Stomach (tissue), 8 donors: ENCODE measurements at regions not wholly inside any gene's neighbourhood (a gene's known extent, or its start where the extent isn't known, plus 50 kb on each side); places are given as distances from the start of the nearest gene placed in this dataset.

ENCODE experiments used
- DNase-seq, 2 donors: peaks; one replicate each; pipeline versions ENCODE4 v3.0.0 to v3.0.0-alpha.2; 2013 to 2019
- H3K27ac ChIP-seq, 5 donors: fragments of 200-600 bp in 4 of 5; sonication (generic) in 4 of 5; one replicate each; pipeline ENCODE4 v1.5.1; 2013 to 2019; ENCODE audit warnings: mild to moderate bottlenecking in 1 of 5, moderate library complexity in 1 of 5
- H3K27me3 ChIP-seq, 3 donors: fragments of 200-600 bp; sonication (generic); one replicate each; pipeline ENCODE4 v1.5.1; 2017 to 2019; ENCODE audit warnings: mixed run types in 1 of 3
- H3K36me3 ChIP-seq, 4 donors: fragments of 200-600 bp; sonication (generic); 1 replicate in 3 of 4; 2 replicates in 1 of 4; pipeline ENCODE4 v1.5.1; 2016 to 2019
- H3K4me1 ChIP-seq, 4 donors: fragments of 200-600 bp; sonication (generic); one replicate each; pipeline ENCODE4 v1.5.1; 2016 to 2019
- H3K4me3 ChIP-seq, 4 donors: fragments of 200-600 bp; sonication (generic) in 3 of 4; one replicate each; pipeline ENCODE4 v1.5.1; 2016 to 2019; ENCODE audit warnings: mild to moderate bottlenecking in 1 of 4
- H3K9me3 ChIP-seq, 4 donors: fragments of 200-600 bp; sonication (generic); one replicate each; pipeline ENCODE4 v1.5.1; 2016 to 2019
- EP300 ChIP-seq: sonication (generic); formaldehyde crosslinking; IDR thresholded peaks from one replicate; pipeline ENCODE4 v1.6.1; 2017; ENCODE audit warnings: antibody characterized with exemption
- POLR2A ChIP-seq, 4 donors: fragments of 450-650 bp; IDR thresholded peaks; one replicate each; pipeline ENCODE4 v1.6.1; 2016; ENCODE audit warnings: antibody characterized with exemption in 4 of 4, control low read depth in 2 of 4, mild to moderate bottlenecking in 1 of 4, moderate library complexity in 1 of 4
- POLR2AphosphoS5 ChIP-seq, 3 donors: sonication (generic); formaldehyde crosslinking; IDR thresholded peaks; one replicate each; pipeline ENCODE4 v1.6.1; 2016; ENCODE audit warnings: antibody characterized with exemption in 3 of 3
- WGBS, 5 donors: extraction: QIAGEN DNeasy Blood & Tissue Kit in 3 of 5; methylation state at CpG; one replicate each; pipeline versions ENCODE4 v1.1.5 to v1.1.7; 2013 to 2018; 5-methylcytosine and 5-hydroxymethylcytosine counted together
- intact Hi-C: fragments of 100-400 bp; cut with DNase I; formaldehyde crosslinking; loops from one replicate; pipeline ENCODE4 v1.15.1; 2023; ENCODE audit warnings: low total_unique reads
- TF ChIP-seq, protein P1 (sequence below), 7 experiments: fragments of 450-650 bp in 4 of 7; fragments of 200-600 bp in 3 of 7; sonication (generic) in 3 of 7; IDR thresholded peaks; one replicate each; pipeline ENCODE4 v1.5.1; 2016 to 2019; ENCODE audit warnings: antibody characterized with exemption in 7 of 7, control low read depth in 2 of 7, mild to moderate bottlenecking in 1 of 7
- donor health status: healthy with polysubstance abuse.
- donor health status: Bipolar disorder and iron deficiency.
- donor health status: healthy.

DNA sequence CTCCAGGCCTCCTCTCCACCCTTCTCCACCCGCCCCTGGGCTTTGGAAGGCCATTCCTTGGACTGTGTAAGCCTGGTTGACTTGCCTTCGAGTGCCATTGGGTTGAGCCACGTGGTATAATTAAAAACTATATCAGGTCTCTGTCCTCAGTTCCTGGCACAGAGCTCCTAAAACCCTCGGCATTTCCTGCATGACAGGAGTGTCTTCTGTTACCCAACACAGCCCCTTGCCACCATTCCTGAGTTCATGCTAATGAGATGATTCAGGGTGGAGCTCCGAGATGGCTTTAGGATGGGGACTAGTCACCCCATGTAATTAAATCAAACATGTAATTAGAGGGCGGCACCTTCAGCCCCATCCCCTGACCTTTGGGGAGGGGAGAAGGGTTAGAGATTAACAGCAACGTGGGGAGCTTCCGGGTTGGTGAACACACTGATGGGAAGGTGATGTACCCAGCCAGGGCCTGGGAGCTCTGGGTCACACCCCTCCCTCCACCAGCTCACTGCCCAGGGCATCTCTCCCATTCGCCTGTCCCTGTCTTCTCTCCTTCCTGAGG, 256.4 kb downstream of the FAM43A start:
- WGBS, 5 donors: 68 to 79% (median 72%) methylated on average over 9 of the region's 9 CpGs
- Histone ChIP-seq H3K4me1 (peaks cover 0 to 13% (median 3%) of the 10 kb centered on the region in 4 donors), H3K27ac (no peak overlapping the region), H3K36me3 (no peaks in the 10 kb centered on the region), H3K9me3 (no peaks in the 10 kb centered on the region), H3K4me3 (no peak overlapping the region), H3K27me3 (no peaks in the 10 kb centered on the region)
- DNase-seq: no peak
- TF ChIP-seq POLR2AphosphoS5 (IDR thresholded peaks at IDR 0.05) (no peak), EP300 (no peak), POLR2A (IDR thresholded peaks at IDR 0.05) (no peak)
- TF ChIP-seq, protein P1, sequence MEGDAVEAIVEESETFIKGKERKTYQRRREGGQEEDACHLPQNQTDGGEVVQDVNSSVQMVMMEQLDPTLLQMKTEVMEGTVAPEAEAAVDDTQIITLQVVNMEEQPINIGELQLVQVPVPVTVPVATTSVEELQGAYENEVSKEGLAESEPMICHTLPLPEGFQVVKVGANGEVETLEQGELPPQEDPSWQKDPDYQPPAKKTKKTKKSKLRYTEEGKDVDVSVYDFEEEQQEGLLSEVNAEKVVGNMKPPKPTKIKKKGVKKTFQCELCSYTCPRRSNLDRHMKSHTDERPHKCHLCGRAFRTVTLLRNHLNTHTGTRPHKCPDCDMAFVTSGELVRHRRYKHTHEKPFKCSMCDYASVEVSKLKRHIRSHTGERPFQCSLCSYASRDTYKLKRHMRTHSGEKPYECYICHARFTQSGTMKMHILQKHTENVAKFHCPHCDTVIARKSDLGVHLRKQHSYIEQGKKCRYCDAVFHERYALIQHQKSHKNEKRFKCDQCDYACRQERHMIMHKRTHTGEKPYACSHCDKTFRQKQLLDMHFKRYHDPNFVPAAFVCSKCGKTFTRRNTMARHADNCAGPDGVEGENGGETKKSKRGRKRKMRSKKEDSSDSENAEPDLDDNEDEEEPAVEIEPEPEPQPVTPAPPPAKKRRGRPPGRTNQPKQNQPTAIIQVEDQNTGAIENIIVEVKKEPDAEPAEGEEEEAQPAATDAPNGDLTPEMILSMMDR (IDR thresholded peaks at IDR 0.05): no peak
- intact Hi-C loops: no loop called here

DNA sequence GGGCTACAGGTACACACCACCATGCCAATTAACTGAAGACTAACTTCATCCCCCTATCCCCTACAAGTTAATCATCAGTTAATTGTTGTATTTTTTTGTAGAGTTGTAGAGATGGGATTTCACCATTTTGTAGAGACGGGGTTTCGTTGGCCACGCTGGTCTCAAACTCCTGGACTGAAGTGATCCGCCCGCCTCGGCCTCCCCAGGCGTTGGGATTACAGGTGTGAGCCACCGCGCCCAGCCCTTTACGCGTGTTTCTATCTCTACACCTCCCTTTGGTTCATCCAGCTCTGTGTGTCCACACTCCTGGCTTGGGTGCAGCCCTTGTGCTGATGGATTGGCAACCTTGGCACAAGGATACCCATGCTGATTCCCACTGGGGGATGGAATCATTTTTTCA, 258.8 kb downstream of the FAM43A start:
- Histone ChIP-seq H3K4me3 (no peak overlapping the region), H3K9me3 (peaks cover 0 to 7% (median 3%) of the 10 kb centered on the region in 4 donors), H3K27ac (no peak overlapping the region), H3K27me3 (no peaks in the 10 kb centered on the region), H3K4me1 (no peaks in the 10 kb centered on the region), H3K36me3 (no peaks in the 10 kb centered on the region)
- no peak for DNase-seq
- TF ChIP-seq POLR2AphosphoS5 (IDR thresholded peaks at IDR 0.05) (no peak), POLR2A (IDR thresholded peaks at IDR 0.05) (no peak), EP300 (no peak)
- TF ChIP-seq, protein P1 (IDR thresholded peaks at IDR 0.05): no peak
- intact Hi-C loops: no loop called here
- WGBS, 5 donors: 87 to 97% (median 94%) methylated on average over 11 of the region's 11 CpGs

DNA sequence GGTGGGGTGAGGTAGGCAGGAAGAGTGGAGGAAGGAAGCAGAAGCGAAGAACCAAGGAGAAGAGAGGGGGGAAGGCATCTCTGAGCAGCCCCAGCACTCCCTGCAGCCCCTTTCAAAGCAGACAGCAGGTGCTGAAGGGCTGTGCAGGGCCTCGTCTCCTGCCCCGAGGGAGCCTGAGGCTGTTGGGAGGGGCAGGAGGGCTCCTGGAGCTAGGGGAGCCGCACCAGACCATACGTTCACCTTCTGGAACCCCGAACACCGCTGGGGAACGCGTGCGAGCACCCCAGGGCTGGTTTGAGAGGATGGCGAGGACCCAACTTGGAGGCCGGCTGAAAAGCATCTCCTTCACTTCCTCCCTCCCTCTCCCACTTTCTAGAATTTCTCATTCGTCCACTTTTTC, 259.8 kb downstream of the FAM43A start:
- Histone ChIP-seq H3K4me3 (no peak overlapping the region), H3K27ac (no peak overlapping the region), H3K36me3 (no peaks in the 10 kb centered on the region), H3K4me1 (no peaks in the 10 kb centered on the region), H3K9me3 (peaks cover 0 to 7% (median 3%) of the 10 kb centered on the region in 4 donors), H3K27me3 (no peaks in the 10 kb centered on the region)
- WGBS, 5 donors: 87 to 92% (median 89%) methylated on average over 13 of the region's 13 CpGs
- DNase-seq: no peak
- TF ChIP-seq EP300 (no peak), POLR2AphosphoS5 (IDR thresholded peaks at IDR 0.05) (no peak)
- intact Hi-C loops: no loop called here

DNA sequence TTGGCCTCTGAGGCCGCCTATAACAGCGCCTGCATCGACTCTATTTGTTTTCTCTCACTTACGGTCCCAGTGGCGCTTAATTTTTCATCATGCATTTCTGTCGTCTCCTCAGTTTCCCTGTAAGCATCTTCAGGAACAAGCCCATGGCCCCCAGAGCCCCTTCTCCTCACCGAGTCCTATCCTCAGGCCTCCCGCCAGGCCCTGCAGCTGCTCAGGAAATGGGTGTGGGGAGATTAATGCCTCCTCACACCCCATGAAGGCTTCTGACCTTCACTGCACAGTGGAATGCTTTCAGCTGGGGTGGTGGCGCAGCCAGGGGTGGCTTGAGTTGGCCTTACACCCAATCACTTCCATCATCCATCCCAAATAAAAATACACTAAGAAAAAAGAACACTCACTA, 260.4 kb downstream of the FAM43A start:
- Histone ChIP-seq H3K27me3 (no peaks in the 10 kb centered on the region), H3K27ac (no peak overlapping the region), H3K36me3 (no peaks in the 10 kb centered on the region), H3K9me3 (peaks cover 0 to 7% (median 3%) of the 10 kb centered on the region in 4 donors), H3K4me3 (no peak overlapping the region), H3K4me1 (peaks cover 0 to 3% (median 0%) of the 10 kb centered on the region in 4 donors)
- intact Hi-C loops: no loop called here
- 78 to 90% (median 86%) methylated on average over 9 of the region's 9 CpGs for WGBS, 5 donors
- TF ChIP-seq EP300: no peak
- TF ChIP-seq, protein P1 (IDR thresholded peaks at IDR 0.05): no peak
- TF ChIP-seq POLR2A (IDR thresholded peaks at IDR 0.05): no peak
- no peak for TF ChIP-seq POLR2AphosphoS5 (IDR thresholded peaks at IDR 0.05)
- no peak for DNase-seq

DNA sequence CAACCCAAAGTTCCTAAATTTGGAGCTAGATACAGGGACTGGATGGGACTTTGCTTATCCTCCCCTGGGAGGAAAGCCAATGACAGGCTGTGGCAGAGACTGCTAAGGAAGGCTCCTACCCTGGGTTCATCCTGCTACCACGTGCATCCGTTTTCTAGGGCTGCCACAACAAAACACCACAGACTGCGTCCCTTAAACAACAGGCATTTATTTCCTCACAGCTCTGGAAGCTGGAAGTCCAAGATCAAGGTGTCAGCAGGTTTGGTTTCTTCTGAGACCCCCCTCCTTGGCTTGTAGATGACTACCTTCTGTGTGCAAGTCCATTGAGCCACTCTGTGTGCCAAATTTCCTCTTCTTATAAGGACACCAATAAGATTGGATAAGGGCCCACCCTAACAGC, 263.9 kb downstream of the FAM43A start:
- no peaks in the 10 kb centered on the region for H3K27me3 ChIP-seq
- intact Hi-C loops: no loop called here
- no peak for DNase-seq
- TF ChIP-seq POLR2AphosphoS5 (IDR thresholded peaks at IDR 0.05): no peak
- no peak for TF ChIP-seq EP300
- TF ChIP-seq, protein P1 (IDR thresholded peaks at IDR 0.05): no peak
- no peak for TF ChIP-seq POLR2A (IDR thresholded peaks at IDR 0.05)
- no peaks in the 10 kb centered on the region for H3K36me3 ChIP-seq
- 64 to 97% (median 81%) methylated on average over 3 of the region's 3 CpGs for WGBS, 5 donors
- no peak overlapping the region for H3K27ac ChIP-seq
- H3K4me1 ChIP-seq: peaks cover 0 to 24% (median 7%) of the 10 kb centered on the region in 4 donors
- H3K4me3 ChIP-seq: no peak overlapping the region
- peaks cover 0 to 7% (median 3%) of the 10 kb centered on the region in 4 donors for H3K9me3 ChIP-seq
